ENCODE measurements at regions not wholly inside any gene's neighbourhood (a gene's known extent, or its start where the extent isn't known, plus 50 kb on each side); places are given as distances from the start of the nearest gene placed in this dataset.
"Not testable (repeated sequence)": the region's sequence is repeated elsewhere in the genome, so short reads cannot be mapped to it uniquely, and the experiment has no call there.

GRCh38 chr4:158035662-158036195 lies 137.1 kb downstream of the GASK1B start:
- Mint-ChIP-seq H3K4me1 (no peaks in the 10 kb centered on the region), H3K9me3 (peaks cover 3 to 13% of the 10 kb centered on the region in 2 donors), H3K27ac (no peak overlapping the region), H3K4me3 (no peak overlapping the region), H3K27me3 (ENCODE audit: low read depth in 2 of 2) (no peaks in the 10 kb centered on the region), H3K36me3 (no peaks in the 10 kb centered on the region)
- H3K4me1 ChIP-seq (ENCODE audit: control insufficient read depth, insufficient read depth, low read length): no peaks in the 10 kb centered on the region
- ATAC-seq (no peak), DNase-seq (no peak)
- no peaks in the 10 kb centered on the region for H3K27me3 ChIP-seq (ENCODE audit: control insufficient read depth, insufficient read depth, low read length)
- TF ChIP-seq CTCF (IDR thresholded peaks at IDR 0.05): no peak
- no peak overlapping the region for H3K27ac ChIP-seq (ENCODE audit: low read length)
- no peak overlapping the region for H3K4me3 ChIP-seq (ENCODE audit: low read length)
- H3K36me3 ChIP-seq (ENCODE audit: control insufficient read depth, insufficient read depth, low read length): no peaks in the 10 kb centered on the region
- peaks cover 7% of the 10 kb centered on the region for H3K9me3 ChIP-seq (ENCODE audit: control insufficient read depth, insufficient read depth, low read length)
- 92% methylated on average over 1 of the region's 2 CpGs for WGBS (ENCODE audit: insufficient coverage)
- intact Hi-C loops (cut with micrococcal nuclease): no loop called here

GRCh38 chr4:158033416-158034120 lies 139.3 kb downstream of the GASK1B start:
- no peak for TF ChIP-seq CTCF (IDR thresholded peaks at IDR 0.05)
- intact Hi-C loops (cut with micrococcal nuclease): no loop called here
- no peak overlapping the region for H3K27ac Mint-ChIP-seq
- Histone ChIP-seq H3K9me3 (ENCODE audit: control insufficient read depth, insufficient read depth, low read length) (peaks cover 7% of the 10 kb centered on the region), H3K4me3 (ENCODE audit: low read length) (no peak overlapping the region), H3K4me1 (ENCODE audit: control insufficient read depth, insufficient read depth, low read length) (no peaks in the 10 kb centered on the region), H3K27ac (ENCODE audit: low read length) (no peak overlapping the region), H3K27me3 (ENCODE audit: control insufficient read depth, insufficient read depth, low read length) (no peaks in the 10 kb centered on the region), H3K36me3 (ENCODE audit: control insufficient read depth, insufficient read depth, low read length) (no peaks in the 10 kb centered on the region)
- no peak overlapping the region for H3K4me3 Mint-ChIP-seq
- peaks cover under 1% of the 10 kb centered on the region for H3K36me3 Mint-ChIP-seq
- no peak for DNase-seq
- H3K9me3 Mint-ChIP-seq: peaks cover 9 to 19% of the 10 kb centered on the region in 2 donors
- no peak for ATAC-seq
- no peaks in the 10 kb centered on the region for H3K27me3 Mint-ChIP-seq (ENCODE audit: low read depth in 2 of 2)
- H3K4me1 Mint-ChIP-seq: no peaks in the 10 kb centered on the region
- 42% methylated on average over 5 of the region's 5 CpGs for WGBS (ENCODE audit: insufficient coverage)

- Mint-ChIP-seq H3K36me3 (peaks cover 5% of the 10 kb centered on the region), H3K9me3 (peaks cover 12 to 15% of the 10 kb centered on the region in 2 donors), H3K4me3 (no peak overlapping the region), H3K27ac (no peak overlapping the region), H3K27me3 (ENCODE audit: low read depth in 2 of 2) (no peaks in the 10 kb centered on the region), H3K4me1 (no peaks in the 10 kb centered on the region)
- intact Hi-C loops (cut with micrococcal nuclease): no loop called here
- Histone ChIP-seq H3K4me1 (ENCODE audit: control insufficient read depth, insufficient read depth, low read length) (no peaks in the 10 kb centered on the region), H3K27ac (ENCODE audit: low read length) (no peak overlapping the region), H3K27me3 (ENCODE audit: control insufficient read depth, insufficient read depth, low read length) (no peaks in the 10 kb centered on the region), H3K4me3 (ENCODE audit: low read length) (no peak overlapping the region), H3K36me3 (ENCODE audit: control insufficient read depth, insufficient read depth, low read length) (no peaks in the 10 kb centered on the region), H3K9me3 (ENCODE audit: control insufficient read depth, insufficient read depth, low read length) (peaks cover 5% of the 10 kb centered on the region)
- DNase-seq (no peak), ATAC-seq (no peak)
- 77% methylated on average over 4 of the region's 4 CpGs for WGBS (ENCODE audit: insufficient coverage)
- no peak for TF ChIP-seq CTCF (IDR thresholded peaks at IDR 0.05)
These were observed 140.0 kb downstream of the GASK1B start for GRCh38 chr4:158032733-158033415.

- H3K36me3 Mint-ChIP-seq; H3K4me1 Mint-ChIP-seq; intact Hi-C loops (cut with micrococcal nuclease); H3K4me1 ChIP-seq (ENCODE audit: control insufficient read depth, insufficient read depth, low read length); H3K4me3 ChIP-seq (ENCODE audit: low read length); H3K27me3 Mint-ChIP-seq (ENCODE audit: low read depth in 2 of 2); DNase-seq; H3K4me3 Mint-ChIP-seq; ATAC-seq; H3K27ac ChIP-seq (ENCODE audit: low read length); H3K27ac Mint-ChIP-seq; H3K27me3 ChIP-seq (ENCODE audit: control insufficient read depth, insufficient read depth, low read length); H3K36me3 ChIP-seq (ENCODE audit: control insufficient read depth, insufficient read depth, low read length): not testable (repeated sequence)
- peaks cover 13% of the 10 kb centered on the region for H3K9me3 ChIP-seq (ENCODE audit: control insufficient read depth, insufficient read depth, low read length)
- peaks cover 12 to 16% of the 10 kb centered on the region in 2 donors for H3K9me3 Mint-ChIP-seq
These were observed 144.4 kb downstream of the GASK1B start for GRCh38 chr4:158028381-158028780.
